ENCODE measurements at regions not wholly inside any gene's neighbourhood (a gene's known extent, or its start where the extent isn't known, plus 50 kb on each side); places are given as distances from the start of the nearest gene placed in this dataset.

- no peak for TF ChIP-seq POLR2AphosphoS5 (IDR thresholded peaks at IDR 0.05)
- TF ChIP-seq CTCF (IDR thresholded peaks at IDR 0.05), result no peak
- TF ChIP-seq POLR2A (IDR thresholded peaks at IDR 0.05), result no peak
- no peak for TF ChIP-seq EP300 (IDR thresholded peaks at IDR 0.05)
Measured at GRCh38 chr2:2688254-2688653, 357.2 kb upstream of the MYT1L start.

Measured in suprapubic skin (tissue), 4 donors.